CD4-positive, CD25-positive, alpha-beta regulatory T cell (primary cell): ENCODE measurements at regions not wholly inside any gene's neighbourhood (a gene's known extent, or its start where the extent isn't known, plus 50 kb on each side); places are given as distances from the start of the nearest gene placed in this dataset.

Experiments
- ATAC-seq, 2 donors: fragments of 150-1000 bp; cut with Tn5 transposase; one replicate each; pipeline ENCODE4 v1.10.0; 2021; ENCODE audit warnings: low read depth in 2 of 2, moderate number of reproducible peaks in 2 of 2, moderate library complexity in 1 of 2
- DNase-seq, 3 donors: peaks; one replicate each; pipeline versions ENCODE4 v3.0.0 to v3.0.0-alpha.2; 2012 to 2022; ENCODE audit warnings: mixed read lengths in 1 of 3
- H3K27ac ChIP-seq: one replicate; pipeline ENCODE4 v1.7.0; 2013; ENCODE audit warnings: mild to moderate bottlenecking, low read length; ENCODE audit not compliant: insufficient read depth, poor library complexity, severe bottlenecking
- H3K27me3 ChIP-seq: one replicate; pipeline ENCODE4 v1.7.0; 2013; ENCODE audit warnings: low read length; ENCODE audit not compliant: control insufficient read depth, insufficient read depth
- H3K36me3 ChIP-seq: one replicate; pipeline ENCODE4 v1.7.0; 2013; ENCODE audit warnings: mild to moderate bottlenecking, low read length, moderate library complexity; ENCODE audit not compliant: control insufficient read depth, insufficient read depth
- H3K4me1 ChIP-seq: 2 replicates; pipeline ENCODE4 v1.7.0; 2013; ENCODE audit warnings: mild to moderate bottlenecking, low read length; ENCODE audit not compliant: insufficient read depth, control insufficient read depth, poor library complexity, severe bottlenecking
- H3K4me3 ChIP-seq: one replicate; pipeline ENCODE4 v1.7.0; 2013; ENCODE audit warnings: low read depth, mild to moderate bottlenecking, low read length, moderate library complexity
- H3K9me3 ChIP-seq, 2 experiments: 1 replicate in 1 of 2; 2 replicates in 1 of 2; pipeline ENCODE4 v1.7.0; 2013; ENCODE audit warnings: low read length in 2 of 2, mild to moderate bottlenecking in 1 of 2, moderate library complexity in 1 of 2; ENCODE audit not compliant: control insufficient read depth in 2 of 2
- H3K27ac Mint-ChIP-seq, 3 donors: one replicate each; pipeline ENCODE4 v1.8.0; 2020 to 2022; ENCODE audit warnings: mild to moderate bottlenecking in 3 of 3, mixed read lengths in 3 of 3, moderate library complexity in 2 of 3
- H3K27me3 Mint-ChIP-seq: one replicate; pipeline ENCODE4 v1.8.0; 2022; ENCODE audit warnings: mild to moderate bottlenecking, mixed read lengths
- H3K36me3 Mint-ChIP-seq: one replicate; pipeline ENCODE4 v1.8.0; 2020; ENCODE audit warnings: mixed read lengths
- H3K4me1 Mint-ChIP-seq, 4 donors: one replicate each; pipeline ENCODE4 v1.8.0; 2020 to 2022; ENCODE audit warnings: mixed read lengths in 4 of 4, mild to moderate bottlenecking in 1 of 4
- H3K4me3 Mint-ChIP-seq, 4 donors: one replicate each; pipeline ENCODE4 v1.8.0; 2020 to 2022; ENCODE audit warnings: mild to moderate bottlenecking in 4 of 4, mixed read lengths in 4 of 4, moderate library complexity in 3 of 4
- H3K9me3 Mint-ChIP-seq, 7 donors: one replicate each; pipeline ENCODE4 v1.8.0; 2020 to 2022; ENCODE audit warnings: mixed read lengths in 7 of 7, mild to moderate bottlenecking in 3 of 7, moderate library complexity in 2 of 7

GRCh38 chr11:127461241-127462064 is 460.9 kb upstream of the KIRREL3 start:
- Mint-ChIP-seq H3K36me3 (no peaks in the 10 kb centered on the region), H3K27me3 (no peaks in the 10 kb centered on the region), H3K4me1 (no peaks in the 10 kb centered on the region), H3K27ac (peak overlapping the region in 1 of 3 donors; percentile 48), H3K9me3 (peaks cover 0 to 3% (median 0%) of the 10 kb centered on the region in 7 donors), H3K4me3 (no peak overlapping the region)
- no peaks in the 10 kb centered on the region for H3K9me3 ChIP-seq
- no peaks in the 10 kb centered on the region for H3K36me3 ChIP-seq
- H3K27me3 ChIP-seq, result no peaks in the 10 kb centered on the region
- no peak overlapping the region for H3K4me3 ChIP-seq
- ATAC-seq (no peak), DNase-seq (no peak)
- H3K27ac ChIP-seq, result no peak overlapping the region
- no peaks in the 10 kb centered on the region for H3K4me1 ChIP-seq

GRCh38 chr11:127458561-127458960 is 458.0 kb upstream of the KIRREL3 start:
- Histone ChIP-seq H3K27me3 (no peaks in the 10 kb centered on the region), H3K36me3 (no peaks in the 10 kb centered on the region), H3K4me1 (no peaks in the 10 kb centered on the region), H3K9me3 (no peaks in the 10 kb centered on the region), H3K27ac (no peak overlapping the region), H3K4me3 (no peak overlapping the region)
- DNase-seq, result no peak
- peaks cover 0 to 5% (median 0%) of the 10 kb centered on the region in 7 donors for H3K9me3 Mint-ChIP-seq
- no peak overlapping the region for H3K27ac Mint-ChIP-seq
- no peaks in the 10 kb centered on the region for H3K36me3 Mint-ChIP-seq
- no peaks in the 10 kb centered on the region for H3K4me1 Mint-ChIP-seq
- ATAC-seq, result no peak
- no peak overlapping the region for H3K4me3 Mint-ChIP-seq
- no peaks in the 10 kb centered on the region for H3K27me3 Mint-ChIP-seq

GRCh38 chr11:127454856-127455255 is 454.3 kb upstream of the KIRREL3 start:
- DNase-seq, result no peak
- H3K36me3 Mint-ChIP-seq, result no peaks in the 10 kb centered on the region
- H3K27ac Mint-ChIP-seq, result no peak overlapping the region
- no peak overlapping the region for H3K4me3 ChIP-seq
- peaks cover 0 to 3% (median 0%) of the 10 kb centered on the region in 7 donors for H3K9me3 Mint-ChIP-seq
- H3K4me1 Mint-ChIP-seq, result no peaks in the 10 kb centered on the region
- H3K27me3 Mint-ChIP-seq, result no peaks in the 10 kb centered on the region
- no peaks in the 10 kb centered on the region for H3K36me3 ChIP-seq
- no peaks in the 10 kb centered on the region for H3K27me3 ChIP-seq
- H3K4me3 Mint-ChIP-seq, result no peak overlapping the region
- ATAC-seq, result no peak
- no peaks in the 10 kb centered on the region for H3K4me1 ChIP-seq
- H3K27ac ChIP-seq, result no peak overlapping the region
- no peaks in the 10 kb centered on the region for H3K9me3 ChIP-seq

- no peaks in the 10 kb centered on the region for H3K36me3 Mint-ChIP-seq
- Histone ChIP-seq H3K27me3 (no peaks in the 10 kb centered on the region), H3K27ac (no peak overlapping the region), H3K9me3 (no peaks in the 10 kb centered on the region), H3K4me1 (no peaks in the 10 kb centered on the region), H3K4me3 (no peak overlapping the region), H3K36me3 (no peaks in the 10 kb centered on the region)
- H3K4me1 Mint-ChIP-seq, result no peaks in the 10 kb centered on the region
- no peak overlapping the region for H3K27ac Mint-ChIP-seq
- peaks cover 0 to 3% (median 0%) of the 10 kb centered on the region in 7 donors for H3K9me3 Mint-ChIP-seq
- no peaks in the 10 kb centered on the region for H3K27me3 Mint-ChIP-seq
- no peak for ATAC-seq
- DNase-seq, result no peak
- no peak overlapping the region for H3K4me3 Mint-ChIP-seq
These were observed 452.0 kb upstream of the KIRREL3 start for GRCh38 chr11:127452533-127452932.

GRCh38 chr11:127451861-127452260 is 451.3 kb upstream of the KIRREL3 start:
- H3K4me1 Mint-ChIP-seq, result no peaks in the 10 kb centered on the region
- H3K4me3 Mint-ChIP-seq, result no peak overlapping the region

GRCh38 chr11:127448101-127448500 is 447.5 kb upstream of the KIRREL3 start:
- Histone ChIP-seq H3K4me3 (no peak overlapping the region), H3K4me1 (no peaks in the 10 kb centered on the region), H3K36me3 (no peaks in the 10 kb centered on the region), H3K27me3 (no peaks in the 10 kb centered on the region), H3K9me3 (no peaks in the 10 kb centered on the region), H3K27ac (no peak overlapping the region)
- Mint-ChIP-seq H3K4me3 (no peak overlapping the region), H3K9me3 (peaks cover 0 to 6% (median 0%) of the 10 kb centered on the region in 7 donors), H3K4me1 (no peaks in the 10 kb centered on the region), H3K36me3 (no peaks in the 10 kb centered on the region), H3K27me3 (no peaks in the 10 kb centered on the region), H3K27ac (no peak overlapping the region)
- ATAC-seq, result no peak
- DNase-seq, result no peak

More at GRCh38 chr11:127451861-127452260, 451.3 kb upstream of the KIRREL3 start:
- no peak overlapping the region for H3K4me3 ChIP-seq
- H3K27me3 ChIP-seq, result no peaks in the 10 kb centered on the region
- no peak overlapping the region for H3K27ac ChIP-seq
- no peaks in the 10 kb centered on the region for H3K9me3 ChIP-seq
- H3K27me3 Mint-ChIP-seq, result no peaks in the 10 kb centered on the region
- peaks cover 0 to 3% (median 0%) of the 10 kb centered on the region in 7 donors for H3K9me3 Mint-ChIP-seq
- no peaks in the 10 kb centered on the region for H3K4me1 ChIP-seq
- H3K27ac Mint-ChIP-seq, result no peak overlapping the region
- ATAC-seq (no peak), DNase-seq (no peak)
- no peaks in the 10 kb centered on the region for H3K36me3 ChIP-seq
- no peaks in the 10 kb centered on the region for H3K36me3 Mint-ChIP-seq

- no peak overlapping the region for H3K27ac Mint-ChIP-seq
- ATAC-seq, result no peak
- H3K36me3 Mint-ChIP-seq, result no peaks in the 10 kb centered on the region
- no peaks in the 10 kb centered on the region for H3K9me3 ChIP-seq
- peaks cover 0 to 6% (median 0%) of the 10 kb centered on the region in 7 donors for H3K9me3 Mint-ChIP-seq
- no peaks in the 10 kb centered on the region for H3K36me3 ChIP-seq
- H3K4me3 ChIP-seq, result no peak overlapping the region
- no peaks in the 10 kb centered on the region for H3K27me3 Mint-ChIP-seq
- H3K4me3 Mint-ChIP-seq, result no peak overlapping the region
- no peaks in the 10 kb centered on the region for H3K4me1 ChIP-seq
- no peaks in the 10 kb centered on the region for H3K27me3 ChIP-seq
- no peak for DNase-seq
- no peak overlapping the region for H3K27ac ChIP-seq
- H3K4me1 Mint-ChIP-seq, result no peaks in the 10 kb centered on the region
These were observed 444.9 kb upstream of the KIRREL3 start for GRCh38 chr11:127445476-127445875.

- no peak overlapping the region for H3K27ac Mint-ChIP-seq
- Histone ChIP-seq H3K27me3 (no peaks in the 10 kb centered on the region), H3K4me3 (no peak overlapping the region), H3K36me3 (no peaks in the 10 kb centered on the region), H3K27ac (no peak overlapping the region), H3K4me1 (no peaks in the 10 kb centered on the region), H3K9me3 (no peaks in the 10 kb centered on the region)
- no peak overlapping the region for H3K4me3 Mint-ChIP-seq
- no peaks in the 10 kb centered on the region for H3K36me3 Mint-ChIP-seq
- ATAC-seq (no peak), DNase-seq (no peak)
- H3K4me1 Mint-ChIP-seq, result no peaks in the 10 kb centered on the region
- no peaks in the 10 kb centered on the region for H3K27me3 Mint-ChIP-seq
- H3K9me3 Mint-ChIP-seq, result peaks cover 0 to 7% (median 0%) of the 10 kb centered on the region in 7 donors
These were observed 442.7 kb upstream of the KIRREL3 start for GRCh38 chr11:127443297-127443696.
